SK-N-SH treated with all-trans-retinoic acid at 6 μM for 48 hours (cell line): ENCODE measurements at regions not wholly inside any gene's neighbourhood (a gene's known extent, or its start where the extent isn't known, plus 50 kb on each side); places are given as distances from the start of the nearest gene placed in this dataset.

Experiments
- ATAC-seq: fragments of 200-7000 bp; cut with Tn5 transposase; 3 replicates; pipeline ENCODE4 v1.9.1; 2020; ENCODE audit warnings: mild to moderate bottlenecking, moderate library complexity
- ARNTL ChIP-seq: fragments of 450-650 bp; formaldehyde crosslinking; IDR thresholded peaks from 2 replicates; pipeline ENCODE4 v1.5.0; 2020; ENCODE audit warnings: low read depth, mild to moderate bottlenecking, moderate library complexity, borderline replicate concordance
- BACH2 ChIP-seq: fragments of 250-450 bp; sonication (Bioruptor Pico); IDR thresholded peaks from 2 replicates; pipeline ENCODE4 v1.9.0; 2021; ENCODE audit warnings: mild to moderate bottlenecking, borderline replicate concordance
- CREB5 ChIP-seq: fragments of 250-450 bp; sonication (Bioruptor Pico); IDR thresholded peaks from 2 replicates; pipeline ENCODE4 v1.5.1; 2020; ENCODE audit warnings: low read depth, mild to moderate bottlenecking, moderate library complexity
- CSDC2 ChIP-seq: fragments of 250-450 bp; sonication (Bioruptor Pico); IDR thresholded peaks from 2 replicates; pipeline ENCODE4 v1.5.0; 2020; ENCODE audit warnings: mild to moderate bottlenecking, moderate library complexity
- CSRNP3 ChIP-seq: fragments of 250-450 bp; sonication (Bioruptor Pico); IDR thresholded peaks from 2 replicates; pipeline ENCODE4 v1.5.1; 2021; ENCODE audit warnings: mild to moderate bottlenecking, moderate library complexity
- ESRRG ChIP-seq: fragments of 250-450 bp; sonication (Bioruptor Pico); IDR thresholded peaks from 2 replicates; pipeline ENCODE4 v1.6.1; 2021; ENCODE audit warnings: mild to moderate bottlenecking
- GLIS3 ChIP-seq: fragments of 250-450 bp; sonication (Bioruptor Pico); IDR thresholded peaks from 2 replicates; pipeline ENCODE4 v1.5.0; 2020; ENCODE audit warnings: mild to moderate bottlenecking, moderate library complexity
- ISL1 ChIP-seq: fragments of 250-450 bp; sonication (Bioruptor Pico); IDR thresholded peaks from 2 replicates; pipeline ENCODE4 v2.1.2; 2022; ENCODE audit warnings: mild to moderate bottlenecking, moderate library complexity
- OSR1 ChIP-seq: fragments of 250-450 bp; sonication (Bioruptor Pico); IDR thresholded peaks from 2 replicates; pipeline ENCODE4 v1.8.0; 2022; ENCODE audit warnings: moderate library complexity, mild to moderate bottlenecking, inconsistent platforms
- PATZ1 ChIP-seq: fragments of 250-450 bp; sonication (Bioruptor Pico); IDR thresholded peaks from 2 replicates; pipeline ENCODE4 v1.8.0; 2020; ENCODE audit warnings: mild to moderate bottlenecking, moderate library complexity, borderline replicate concordance
- POU6F1 ChIP-seq: fragments of 250-450 bp; sonication (Bioruptor Pico); IDR thresholded peaks from 2 replicates; pipeline ENCODE4 v1.8.0; 2021; ENCODE audit warnings: low read depth, mild to moderate bottlenecking, moderate library complexity, borderline replicate concordance
- PPARA ChIP-seq: fragments of 250-450 bp; sonication (Bioruptor Pico); IDR thresholded peaks from 2 replicates; pipeline ENCODE4 v1.5.0; 2020; ENCODE audit warnings: mild to moderate bottlenecking, borderline replicate concordance
- RARB ChIP-seq: fragments of 250-450 bp; sonication (Bioruptor Pico); IDR thresholded peaks from 2 replicates; pipeline ENCODE4 v1.8.0; 2021; ENCODE audit warnings: mild to moderate bottlenecking, moderate library complexity
- SNAI2 ChIP-seq: fragments of 250-450 bp; sonication (Bioruptor Pico); IDR thresholded peaks from 2 replicates; pipeline ENCODE4 v1.5.0; 2020; ENCODE audit warnings: mild to moderate bottlenecking, moderate library complexity
- TCF4 ChIP-seq: fragments of 250-450 bp; sonication (Bioruptor Pico); IDR thresholded peaks from 2 replicates; pipeline ENCODE4 v1.8.0; 2021; ENCODE audit warnings: mild to moderate bottlenecking, moderate library complexity, borderline replicate concordance
- TOX ChIP-seq: fragments of 250-450 bp; sonication (Bioruptor Pico); IDR thresholded peaks from 2 replicates; pipeline ENCODE4 v1.8.0; 2021; ENCODE audit warnings: mild to moderate bottlenecking, moderate library complexity, borderline replicate concordance
- TSHZ2 ChIP-seq: fragments of 250-450 bp; sonication (Bioruptor Pico); IDR thresholded peaks from 2 replicates; pipeline ENCODE4 v1.5.0; 2020; ENCODE audit warnings: mild to moderate bottlenecking, moderate library complexity
- ZC3H10 ChIP-seq: fragments of 250-450 bp; sonication (Bioruptor Pico); IDR thresholded peaks from 2 replicates; pipeline ENCODE4 v1.5.1; 2021; ENCODE audit warnings: mild to moderate bottlenecking, moderate library complexity
- ZFP3 ChIP-seq: fragments of 250-450 bp; sonication (Bioruptor Pico); IDR thresholded peaks from 2 replicates; pipeline ENCODE4 v1.5.0; 2020; ENCODE audit warnings: mild to moderate bottlenecking, moderate library complexity
- ZFP30 ChIP-seq: fragments of 450-650 bp; formaldehyde crosslinking; IDR thresholded peaks from 2 replicates; pipeline ENCODE4 v1.5.0; 2022; ENCODE audit warnings: mild to moderate bottlenecking, moderate library complexity
- ZNF565 ChIP-seq: fragments of 450-650 bp; formaldehyde crosslinking; conservative IDR thresholded peaks from 2 replicates; pipeline ENCODE4 v1.5.0; 2020; ENCODE audit warnings: low read depth, mild to moderate bottlenecking, moderate library complexity
- ZNF70 ChIP-seq: fragments of 450-650 bp; formaldehyde crosslinking; IDR thresholded peaks from 2 replicates; pipeline ENCODE4 v1.5.0; 2020; ENCODE audit warnings: mild to moderate bottlenecking, moderate library complexity
- ZNF8 ChIP-seq: fragments of 450-650 bp; formaldehyde crosslinking; IDR thresholded peaks from 2 replicates; pipeline ENCODE4 v1.5.0; 2020; ENCODE audit warnings: mild to moderate bottlenecking, moderate library complexity

- ATAC-seq = no peak
- no peak for TF ChIP-seq ZNF565 (CRISPR knock-in tag)
- no peak for TF ChIP-seq RARB (CRISPR knock-in tag)
- TF ChIP-seq ZNF8 (CRISPR knock-in tag) = no peak
- no peak for TF ChIP-seq TOX
- no peak for TF ChIP-seq TSHZ2 (CRISPR knock-in tag)
- TF ChIP-seq PATZ1 (CRISPR knock-in tag) = no peak
- no peak for TF ChIP-seq POU6F1 (CRISPR knock-in tag)
- no peak for TF ChIP-seq OSR1 (CRISPR knock-in tag)
- no peak for TF ChIP-seq ISL1 (CRISPR knock-in tag)
- no peak for TF ChIP-seq CSDC2
- TF ChIP-seq GLIS3 (CRISPR knock-in tag) = no peak
- TF ChIP-seq BACH2 = no peak
- TF ChIP-seq ZC3H10 = no peak
- no peak for TF ChIP-seq CSRNP3 (CRISPR knock-in tag)
- no peak for TF ChIP-seq ARNTL (CRISPR knock-in tag)
- no peak for TF ChIP-seq PPARA
- TF ChIP-seq ZNF70 (CRISPR knock-in tag) = no peak
- TF ChIP-seq ESRRG (CRISPR knock-in tag) = no peak
- TF ChIP-seq ZFP3 = no peak
- no peak for TF ChIP-seq TCF4 (CRISPR knock-in tag)
These were observed 166.3 kb upstream of the RTL1 start for GRCh38 chr14:101069666-101070362.

GRCh38 chr14:101070540-101071492, 167.3 kb upstream of the RTL1 start:
- TF ChIP-seq TSHZ2 (CRISPR knock-in tag) (no peak), CSDC2 (no peak), CREB5 (CRISPR knock-in tag) (no peak), OSR1 (CRISPR knock-in tag) (no peak), BACH2 (no peak), TCF4 (CRISPR knock-in tag) (no peak), ISL1 (CRISPR knock-in tag) (no peak), ZNF8 (CRISPR knock-in tag) (no peak), ARNTL (CRISPR knock-in tag) (no peak), POU6F1 (CRISPR knock-in tag) (no peak), ZC3H10 (no peak), RARB (CRISPR knock-in tag) (no peak), ZFP30 (no peak), ZFP3 (no peak), SNAI2 (CRISPR knock-in tag) (no peak)
- no peak for ATAC-seq
